ENCODE measurements at regions not wholly inside any gene's neighbourhood (a gene's known extent, or its start where the extent isn't known, plus 50 kb on each side); places are given as distances from the start of the nearest gene placed in this dataset.
A peak's percentile ranks its signal among the peaks of the same experiment; 100 is the strongest.
"Not testable (repeated sequence)": the region's sequence is repeated elsewhere in the genome, so short reads cannot be mapped to it uniquely, and the experiment has no call there.

DNA sequence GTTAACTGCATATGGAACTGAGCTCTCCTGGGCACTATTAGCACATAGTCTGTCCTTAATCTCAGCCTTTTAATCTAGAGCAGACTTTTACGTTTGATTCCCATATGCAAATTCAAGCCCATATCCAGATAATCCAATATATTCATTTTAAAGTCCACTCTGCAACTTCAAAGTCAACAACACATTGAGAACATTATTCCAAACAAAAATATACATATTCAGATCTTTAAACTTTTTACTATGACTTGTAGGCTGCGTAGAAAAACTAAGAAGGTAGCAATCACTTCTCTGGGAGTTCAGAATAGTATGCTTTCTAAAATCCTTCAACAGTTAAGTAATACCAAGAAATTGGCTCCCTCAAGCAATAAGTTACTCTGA lies 499.4 kb downstream of the SPATA31D1 start:
- FAIRE-seq = peak; percentile 45
- no peak for TF ChIP-seq POLR2A (IDR thresholded peaks at IDR 0.05; ENCODE audit: low read depth, low read length)

DNA sequence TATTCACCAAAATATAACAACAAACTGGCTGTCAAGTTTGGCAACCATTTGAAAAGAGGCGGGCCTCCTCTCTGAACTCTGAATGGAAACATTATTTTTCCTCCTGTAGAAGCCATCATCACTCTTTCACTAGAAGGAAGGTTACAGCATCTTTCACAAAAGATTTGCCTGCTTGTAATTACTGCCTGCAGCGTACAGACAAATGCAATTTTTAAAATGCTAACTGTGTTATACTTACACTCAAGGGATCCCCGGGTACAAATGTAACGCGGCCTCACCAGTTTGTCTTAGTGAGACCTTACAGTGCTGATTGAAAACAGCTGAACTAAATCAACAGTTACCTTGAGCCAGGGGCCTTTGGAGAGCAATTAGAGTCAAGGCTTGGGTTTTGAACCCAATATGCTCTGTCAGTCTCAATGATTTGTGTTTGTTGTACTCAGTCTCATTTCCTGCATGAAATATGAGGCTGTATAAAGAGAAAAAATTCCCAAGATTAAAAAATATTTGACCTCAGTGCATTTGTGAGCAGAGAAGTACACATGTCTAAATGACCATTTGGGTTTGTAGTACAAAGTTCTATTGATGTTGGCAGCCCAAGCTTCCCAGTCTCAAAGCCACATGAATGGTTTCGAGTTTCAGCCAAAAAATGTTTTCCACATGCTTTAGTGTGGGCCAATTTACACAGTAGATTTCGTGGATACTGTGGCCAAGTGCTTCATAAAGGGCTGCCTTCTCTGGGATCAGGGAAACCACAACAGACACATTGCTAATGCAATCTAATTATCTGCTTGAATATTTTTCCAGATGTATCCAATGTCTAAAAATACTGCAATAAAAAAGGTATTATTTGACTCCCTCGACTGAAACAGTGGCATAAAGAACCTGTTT lies 500.0 kb downstream of the SPATA31D1 start:
- no peak for TF ChIP-seq POLR2A (IDR thresholded peaks at IDR 0.05; ENCODE audit: low read depth, low read length)
- FAIRE-seq = no peak
- no peak for DNase-seq (ENCODE audit: insufficient read length, low spot score)

More for the DNA sequence above, 499.4 kb downstream of the SPATA31D1 start:
- DNase-seq (ENCODE audit: insufficient read length, low spot score) = no peak

DNA sequence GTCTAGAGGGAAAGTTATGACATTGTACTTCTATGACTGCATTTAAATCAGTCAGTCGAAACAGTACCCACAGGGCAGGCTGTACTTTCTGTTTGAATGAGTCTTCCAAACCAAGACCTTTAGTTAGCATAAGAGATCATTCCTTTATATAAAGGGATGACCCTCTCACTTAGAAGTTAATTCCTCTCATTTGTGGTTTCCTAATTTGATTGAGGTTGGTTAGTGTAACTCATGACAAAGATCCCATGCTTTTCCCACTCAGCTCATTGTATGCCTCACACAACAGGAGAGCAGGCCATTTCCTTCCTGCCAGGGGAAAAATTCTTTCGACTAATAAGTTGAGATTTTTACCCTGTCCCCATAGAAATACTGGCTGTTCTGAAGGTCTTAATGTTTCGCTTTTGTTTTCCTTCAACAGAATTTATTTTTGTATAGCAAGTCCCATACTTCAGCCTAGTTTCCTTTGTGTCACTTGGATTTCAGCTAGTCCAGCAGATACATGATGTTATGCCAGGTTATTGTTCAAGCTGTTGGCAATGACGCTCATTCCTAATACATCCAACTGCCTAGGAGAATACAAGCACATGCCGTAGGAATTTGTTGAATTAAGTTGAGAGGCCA lies 500.7 kb downstream of the SPATA31D1 start:
- FAIRE-seq = no peak
- DNase-seq (ENCODE audit: insufficient read length, low spot score) = no peak
- TF ChIP-seq POLR2A (IDR thresholded peaks at IDR 0.05; ENCODE audit: low read depth, low read length) = no peak

DNA sequence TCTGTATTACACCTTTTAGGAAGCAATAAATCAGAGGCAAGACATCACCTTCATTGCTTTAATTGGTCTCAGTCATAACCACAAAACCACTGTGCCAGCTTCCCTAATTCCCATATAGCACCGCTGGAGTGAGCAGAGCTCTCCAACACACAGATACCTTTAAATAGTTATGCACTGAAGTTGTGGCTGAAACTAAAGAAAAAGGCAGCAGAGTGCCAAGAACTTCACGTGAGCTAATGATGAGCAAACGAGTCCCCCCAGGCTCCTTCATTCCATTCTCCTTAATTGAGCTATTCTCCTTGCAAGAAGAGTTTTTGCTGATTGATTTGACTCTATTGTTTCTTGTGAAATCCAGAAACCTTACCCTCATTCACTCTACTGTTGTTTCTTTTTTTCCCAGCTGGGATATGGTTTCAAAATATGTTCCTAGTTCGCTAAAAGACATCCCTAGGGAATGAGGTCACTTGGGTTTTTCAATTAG lies 501.5 kb downstream of the SPATA31D1 start:
- TF ChIP-seq POLR2A (IDR thresholded peaks at IDR 0.05; ENCODE audit: low read depth, low read length) = no peak
- DNase-seq (ENCODE audit: insufficient read length, low spot score) = no peak
- peak; percentile 93 for FAIRE-seq

DNA sequence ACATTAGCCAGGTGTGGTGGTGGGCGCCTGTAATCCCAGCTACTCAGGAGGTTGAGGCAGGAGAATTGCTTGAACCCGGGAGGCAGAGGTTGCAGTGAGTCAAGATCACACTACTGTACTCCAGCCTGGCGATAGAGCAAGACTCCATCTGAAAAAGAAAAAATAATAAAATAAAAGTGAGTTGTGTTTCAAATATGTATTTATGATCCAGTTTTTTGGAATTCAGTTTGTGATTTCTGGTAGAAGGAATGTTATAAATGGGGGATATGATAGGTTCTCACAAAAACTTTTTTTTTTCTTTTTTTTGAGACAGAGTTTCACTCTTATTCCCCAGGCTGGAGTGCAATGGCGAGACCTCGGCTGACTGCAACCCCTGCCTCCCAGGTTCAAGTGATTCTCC lies 502.2 kb downstream of the SPATA31D1 start:
- not testable (repeated sequence) for FAIRE-seq; DNase-seq (ENCODE audit: insufficient read length, low spot score)

DNA sequence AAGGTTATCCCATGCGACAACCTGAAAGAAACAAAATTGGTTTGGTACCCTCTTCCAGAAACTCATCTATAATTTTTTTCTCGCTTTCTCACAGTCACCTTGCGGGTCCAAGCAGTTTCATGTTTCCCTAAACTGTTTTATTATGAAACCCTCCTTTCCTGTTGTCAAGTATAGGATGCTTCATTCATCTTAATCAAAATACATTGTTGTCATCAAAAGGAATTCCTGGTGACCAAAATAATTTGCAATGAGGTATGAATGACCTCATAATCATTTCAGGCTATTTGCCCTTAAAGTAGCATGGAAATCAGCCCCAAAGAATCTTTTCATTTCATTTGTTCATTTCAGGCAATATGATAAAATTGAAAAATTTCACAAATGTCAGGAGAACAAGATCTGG lies 503.0 kb downstream of the SPATA31D1 start:
- no peak for DNase-seq (ENCODE audit: insufficient read length, low spot score)
- TF ChIP-seq POLR2A (IDR thresholded peaks at IDR 0.05; ENCODE audit: low read depth, low read length) = no peak
- FAIRE-seq = no peak

DNA sequence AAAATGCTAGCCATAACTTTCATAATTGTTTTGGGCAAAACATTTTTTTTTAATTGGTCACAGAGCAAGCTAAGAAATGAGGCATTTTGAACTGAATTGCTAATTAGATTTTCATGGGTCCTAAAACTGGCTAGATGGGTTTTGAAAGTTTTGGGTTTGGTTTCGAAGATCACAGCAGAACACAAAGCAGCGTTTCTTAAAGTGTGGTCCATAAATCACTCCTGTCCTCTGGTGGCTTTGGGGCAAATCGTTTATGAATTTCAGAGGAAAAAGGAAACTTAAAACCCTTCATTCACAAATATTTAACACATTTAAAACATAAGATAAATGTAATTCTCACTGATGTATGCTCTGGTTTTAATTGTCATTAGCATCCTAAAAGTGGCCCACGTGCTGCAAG lies 503.7 kb downstream of the SPATA31D1 start:
- FAIRE-seq (peak; percentile 60), DNase-seq (ENCODE audit: insufficient read length, low spot score) (no peak)
- TF ChIP-seq POLR2A (IDR thresholded peaks at IDR 0.05; ENCODE audit: low read depth, low read length) = no peak

DNA sequence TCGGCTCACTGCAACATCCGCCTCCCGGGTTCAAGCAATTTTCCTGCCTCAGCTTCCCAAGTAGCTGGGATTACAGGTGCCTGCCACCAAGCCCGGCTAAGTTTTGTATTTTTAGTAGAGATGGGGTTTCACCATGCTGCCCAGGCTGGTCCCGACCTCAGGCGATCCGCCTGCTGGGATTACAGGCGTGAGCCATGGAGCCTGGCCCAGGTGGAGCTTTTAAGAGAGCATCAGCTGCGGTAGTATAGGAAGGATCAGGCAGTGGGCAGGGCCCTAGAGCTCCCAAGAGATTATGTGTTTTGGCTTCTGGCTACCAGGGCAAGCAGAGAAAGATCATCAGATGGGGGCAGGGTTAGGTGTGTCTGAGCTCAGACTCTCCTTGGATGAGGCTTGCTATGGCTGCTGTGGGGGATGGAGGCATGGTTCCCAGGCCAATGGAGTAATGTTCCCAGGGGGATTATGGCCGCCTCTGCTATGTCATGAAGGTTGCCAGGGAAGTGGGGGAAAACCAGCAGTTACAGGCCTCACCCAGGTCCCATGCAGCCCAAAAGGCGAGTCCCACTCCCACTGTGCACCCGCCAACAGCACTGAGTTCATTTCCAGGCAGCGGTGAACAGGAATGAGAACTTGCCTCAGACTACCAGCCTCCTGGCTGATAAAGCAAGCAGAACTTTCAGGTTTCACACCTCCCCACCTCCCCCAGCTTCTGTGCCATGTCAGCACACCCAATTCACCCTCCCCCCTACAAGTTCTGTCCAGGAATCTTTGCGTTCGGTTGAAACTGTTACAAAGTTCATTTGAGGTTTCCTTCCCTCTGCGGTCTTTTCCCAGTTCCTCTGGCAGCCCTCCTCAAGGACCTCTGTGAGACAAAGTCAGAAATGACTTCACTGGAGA lies 507.6 kb downstream of the SPATA31D1 start:
- FAIRE-seq (no peak), DNase-seq (ENCODE audit: insufficient read length, low spot score) (no peak)
- TF ChIP-seq POLR2A (IDR thresholded peaks at IDR 0.05; ENCODE audit: low read depth, low read length) = no peak

DNA sequence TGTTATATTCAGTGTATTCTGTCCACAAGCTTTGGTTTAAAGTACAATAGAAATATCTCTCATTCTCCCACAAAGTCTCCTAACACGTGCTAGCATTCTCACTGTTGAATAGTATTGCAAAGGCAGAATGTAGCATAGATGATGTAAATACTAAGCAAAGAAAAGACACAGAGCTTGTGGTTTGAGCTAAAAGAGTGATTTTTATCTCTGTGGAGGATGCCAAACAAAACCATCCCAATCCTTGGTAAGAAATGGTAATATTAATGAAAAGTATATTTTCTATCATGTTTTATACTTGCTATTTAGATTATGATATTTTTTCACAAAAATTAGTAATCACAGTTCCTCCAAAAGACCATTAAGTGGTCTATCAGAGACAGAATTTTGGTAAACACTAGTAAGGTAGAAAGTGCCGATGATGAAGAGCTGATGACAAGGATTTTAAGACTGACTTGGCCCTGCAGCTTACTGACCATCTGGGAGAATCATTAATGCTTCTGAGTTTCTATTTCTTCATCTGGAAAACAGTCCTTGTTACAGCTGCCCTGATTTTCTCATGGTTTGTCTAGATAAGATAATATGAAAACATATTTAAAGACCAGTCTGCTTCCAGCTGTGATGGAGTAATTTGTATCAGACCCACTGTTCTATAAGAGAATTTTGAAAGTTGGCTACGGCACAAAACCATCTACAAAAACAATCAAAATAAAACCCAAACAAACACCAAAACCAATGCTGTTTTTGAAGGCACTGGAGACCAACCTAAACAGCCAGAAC lies 510.2 kb downstream of the SPATA31D1 start:
- DNase-seq (ENCODE audit: insufficient read length, low spot score) (no peak), FAIRE-seq (no peak)
- TF ChIP-seq POLR2A (IDR thresholded peaks at IDR 0.05; ENCODE audit: low read depth, low read length) = no peak

DNA sequence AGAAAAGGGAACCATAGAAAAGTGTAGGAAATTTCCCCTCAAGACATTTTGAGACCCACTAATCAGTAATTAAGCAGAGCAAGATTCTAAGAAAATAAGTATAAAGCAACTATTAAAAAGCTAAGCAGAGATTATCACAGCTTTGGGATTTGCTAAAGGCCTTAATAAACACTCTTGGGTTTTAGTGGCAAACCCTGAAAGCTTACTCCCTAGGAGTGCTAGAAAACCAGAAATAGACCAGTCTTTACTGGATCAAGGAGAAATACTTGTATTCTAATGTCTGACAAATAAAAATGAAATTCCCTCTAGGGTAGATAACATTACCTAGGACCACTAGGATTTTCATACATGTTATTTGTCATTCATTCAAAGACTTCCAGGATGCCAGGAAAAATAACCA lies 510.8 kb downstream of the SPATA31D1 start:
- FAIRE-seq (no peak), DNase-seq (ENCODE audit: insufficient read length, low spot score) (no peak)
- TF ChIP-seq POLR2A (IDR thresholded peaks at IDR 0.05; ENCODE audit: low read depth, low read length) = no peak

DNA sequence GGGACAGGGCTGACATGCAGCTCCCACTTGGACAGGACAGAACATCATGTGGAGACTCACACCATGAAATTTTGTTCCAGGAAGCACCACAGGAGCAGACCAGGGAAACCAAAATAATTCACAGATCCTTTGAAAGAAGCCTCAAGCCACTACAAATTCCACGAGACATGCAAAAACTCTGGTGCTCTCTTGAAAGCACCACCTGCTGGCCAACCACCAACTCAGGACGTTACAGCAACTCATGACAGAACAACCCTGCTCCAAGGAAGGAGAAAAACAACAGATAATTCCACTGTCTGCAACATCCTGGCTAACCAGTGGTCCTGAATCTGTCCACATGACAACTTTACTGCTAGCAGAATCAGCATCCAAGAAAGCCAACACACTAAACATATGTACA lies 516.0 kb downstream of the SPATA31D1 start:
- no peak for DNase-seq (ENCODE audit: insufficient read length, low spot score)
- TF ChIP-seq POLR2A (IDR thresholded peaks at IDR 0.05; ENCODE audit: low read depth, low read length) = no peak
- FAIRE-seq = no peak

DNA sequence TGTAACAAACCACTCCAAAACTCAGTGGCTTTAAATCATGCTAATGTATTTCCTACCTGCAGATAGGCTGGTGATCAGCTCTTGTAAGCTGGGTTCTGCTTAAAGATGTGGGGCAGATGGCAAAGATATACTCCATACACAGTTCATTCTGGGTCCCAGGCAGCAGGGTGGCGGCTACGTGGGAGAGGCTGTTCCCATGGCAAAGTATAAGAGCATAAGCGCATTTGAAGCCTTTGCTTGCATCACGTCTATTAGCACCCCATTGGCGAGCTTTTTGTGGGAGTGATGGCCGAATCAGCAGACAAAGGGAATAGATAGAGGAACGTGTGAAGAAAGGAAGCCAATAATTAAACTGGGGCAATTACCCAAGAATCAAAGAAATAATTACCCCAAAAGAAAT lies 523.1 kb downstream of the SPATA31D1 start:
- no peak for TF ChIP-seq POLR2A (IDR thresholded peaks at IDR 0.05; ENCODE audit: low read depth, low read length)
- DNase-seq (ENCODE audit: insufficient read length, low spot score) = no peak
- no peak for FAIRE-seq

DNA sequence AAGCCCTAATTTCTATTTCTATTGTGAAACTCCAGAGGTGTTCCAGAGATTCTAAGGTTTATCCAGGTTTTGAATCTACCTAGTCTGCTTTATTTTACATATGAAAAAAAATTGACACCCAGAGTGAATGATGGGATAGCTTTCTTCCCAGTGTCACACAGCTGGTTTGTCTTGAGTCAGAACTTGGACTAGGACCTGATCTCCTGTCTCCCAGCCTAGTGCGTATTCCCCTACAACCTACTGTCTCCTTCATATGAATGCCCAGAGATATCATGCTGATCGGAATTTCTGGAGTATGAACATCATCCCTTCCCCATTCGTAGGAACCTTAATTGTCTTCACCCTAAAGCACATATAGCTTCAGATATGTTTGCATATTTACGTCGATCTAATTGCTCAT lies 524.2 kb downstream of the SPATA31D1 start:
- FAIRE-seq (no peak), DNase-seq (ENCODE audit: insufficient read length, low spot score) (no peak)
- no peak for TF ChIP-seq POLR2A (IDR thresholded peaks at IDR 0.05; ENCODE audit: low read depth, low read length)

Data from H54 (cell line).